Sigmoid colon (tissue), 4 donors: ENCODE measurements at regions not wholly inside any gene's neighbourhood (a gene's known extent, or its start where the extent isn't known, plus 50 kb on each side); places are given as distances from the start of the nearest gene placed in this dataset.

ENCODE experiments used
- POLR2AphosphoS5 ChIP-seq, 4 donors: sonication (generic); formaldehyde crosslinking; IDR thresholded peaks; one replicate each; pipeline ENCODE4 v1.6.1; 2017; ENCODE audit warnings: antibody characterized with exemption in 4 of 4
- TF ChIP-seq, protein P1 (sequence below), 4 experiments: fragments of 450-650 bp in 3 of 4; fragments of 200-600 bp in 1 of 4; IDR thresholded peaks; one replicate each; pipeline ENCODE4 v1.5.1; 2016 to 2019; ENCODE audit warnings: antibody characterized with exemption in 4 of 4, mild to moderate bottlenecking in 3 of 4, moderate library complexity in 2 of 4

DNA sequence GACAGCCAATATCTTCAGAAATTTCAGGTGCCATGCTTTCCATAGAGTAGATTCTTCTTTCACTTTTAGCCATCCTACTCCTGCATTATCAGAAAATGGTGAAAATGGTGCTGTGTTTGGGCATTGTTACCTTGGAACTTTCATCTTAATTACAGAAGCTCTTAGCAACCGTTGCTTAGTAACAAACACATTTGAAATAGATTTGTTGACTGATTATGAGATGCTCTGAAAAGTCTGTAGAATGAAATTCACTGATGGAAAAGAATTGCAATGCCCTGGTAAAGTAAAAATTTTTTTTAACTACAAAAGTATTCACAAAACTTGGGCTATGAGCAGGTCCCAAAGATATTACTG, 249.3 kb upstream of the NEBL start:
- TF ChIP-seq POLR2AphosphoS5 (IDR thresholded peaks at IDR 0.05) = no peak
- TF ChIP-seq, protein P1, sequence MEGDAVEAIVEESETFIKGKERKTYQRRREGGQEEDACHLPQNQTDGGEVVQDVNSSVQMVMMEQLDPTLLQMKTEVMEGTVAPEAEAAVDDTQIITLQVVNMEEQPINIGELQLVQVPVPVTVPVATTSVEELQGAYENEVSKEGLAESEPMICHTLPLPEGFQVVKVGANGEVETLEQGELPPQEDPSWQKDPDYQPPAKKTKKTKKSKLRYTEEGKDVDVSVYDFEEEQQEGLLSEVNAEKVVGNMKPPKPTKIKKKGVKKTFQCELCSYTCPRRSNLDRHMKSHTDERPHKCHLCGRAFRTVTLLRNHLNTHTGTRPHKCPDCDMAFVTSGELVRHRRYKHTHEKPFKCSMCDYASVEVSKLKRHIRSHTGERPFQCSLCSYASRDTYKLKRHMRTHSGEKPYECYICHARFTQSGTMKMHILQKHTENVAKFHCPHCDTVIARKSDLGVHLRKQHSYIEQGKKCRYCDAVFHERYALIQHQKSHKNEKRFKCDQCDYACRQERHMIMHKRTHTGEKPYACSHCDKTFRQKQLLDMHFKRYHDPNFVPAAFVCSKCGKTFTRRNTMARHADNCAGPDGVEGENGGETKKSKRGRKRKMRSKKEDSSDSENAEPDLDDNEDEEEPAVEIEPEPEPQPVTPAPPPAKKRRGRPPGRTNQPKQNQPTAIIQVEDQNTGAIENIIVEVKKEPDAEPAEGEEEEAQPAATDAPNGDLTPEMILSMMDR (IDR thresholded peaks at IDR 0.05) = no peak
